ENCODE measurements at regions not wholly inside any gene's neighbourhood (a gene's known extent, or its start where the extent isn't known, plus 50 kb on each side); places are given as distances from the start of the nearest gene placed in this dataset.

GRCh38 chr9:73083519-73083918 is 68.1 kb upstream of the ANXA1 start:
- TF ChIP-seq CTCF (IDR thresholded peaks at IDR 0.05; ENCODE audit: borderline replicate concordance, control extremely low read depth, extremely low read depth, insufficient read depth, missing control alignments) = no peak
- in situ Hi-C loops (cut with MboI; ENCODE audit: low sequenced_read_pairs, unreplicated experiment) = no loop called here
- DNase-seq (ENCODE audit: low spot score) = no peak

DNA sequence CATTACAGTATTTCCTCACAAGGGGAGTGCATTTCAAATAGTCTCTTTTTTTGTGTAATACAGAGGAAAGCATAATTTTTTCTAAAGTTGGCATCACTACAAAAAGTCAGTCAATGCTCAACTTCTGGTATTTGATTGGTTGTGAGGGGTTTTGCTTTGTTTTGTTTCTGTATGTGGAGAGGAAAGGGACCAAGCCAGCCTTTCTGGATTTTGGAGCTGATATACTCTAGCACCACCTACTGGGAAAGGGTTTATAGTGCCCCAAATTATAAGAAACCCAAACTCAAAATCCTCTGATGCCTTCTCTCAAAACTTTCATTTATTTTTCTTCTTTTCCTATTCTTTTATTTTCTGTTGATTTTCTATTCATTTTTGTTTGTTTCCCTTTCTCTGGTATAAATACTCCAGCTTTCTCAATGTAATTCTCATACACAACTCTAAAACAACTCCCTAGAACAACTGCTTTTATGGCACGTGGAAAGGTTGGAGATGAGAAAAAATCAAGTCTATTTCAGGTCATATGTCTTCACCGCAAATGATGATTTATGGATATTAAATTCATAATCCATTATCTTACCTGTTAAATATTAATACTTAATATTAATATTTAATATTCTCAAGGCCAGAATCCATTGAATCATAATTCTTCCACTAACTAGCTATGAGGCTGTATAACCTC is 69.5 kb upstream of the ANXA1 start:
- in situ Hi-C loops (cut with MboI; ENCODE audit: low sequenced_read_pairs, unreplicated experiment) = no loop called here
- peak; percentile 62 for TF ChIP-seq CTCF (IDR thresholded peaks at IDR 0.05; ENCODE audit: borderline replicate concordance, control extremely low read depth, extremely low read depth, insufficient read depth, missing control alignments)
- peak; percentile 55 for DNase-seq (ENCODE audit: low spot score)

DNA sequence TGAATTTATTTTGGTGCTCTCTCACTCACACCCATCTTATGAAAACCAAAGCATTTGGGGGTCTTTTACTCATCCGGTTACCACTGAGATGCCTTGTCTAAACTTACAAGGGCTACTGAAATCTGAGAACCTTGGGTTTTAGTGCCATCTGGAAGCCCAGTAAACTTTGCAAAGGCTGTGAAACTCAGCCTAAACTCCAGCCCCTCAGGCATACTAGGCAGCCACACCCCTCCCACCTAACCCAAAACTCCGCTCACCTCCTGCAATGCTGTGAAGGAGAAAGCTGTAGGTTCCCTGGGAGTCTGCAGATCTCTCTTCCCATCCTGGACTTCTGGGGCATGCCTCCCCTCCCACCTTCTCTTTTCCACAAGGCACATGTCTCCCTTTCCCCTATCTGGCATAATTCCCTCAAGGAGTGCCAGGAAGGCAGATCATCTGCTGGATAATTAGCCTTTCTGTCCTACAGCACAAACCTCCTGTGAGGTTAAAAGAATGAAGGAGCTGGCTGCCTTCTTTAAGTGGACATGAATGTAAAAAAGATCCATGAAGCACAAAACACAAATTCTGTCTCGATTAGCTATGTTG is 71.5 kb upstream of the ANXA1 start:
- in situ Hi-C loops (cut with MboI; ENCODE audit: low sequenced_read_pairs, unreplicated experiment) = no loop called here
- TF ChIP-seq CTCF (IDR thresholded peaks at IDR 0.05; ENCODE audit: borderline replicate concordance, control extremely low read depth, extremely low read depth, insufficient read depth, missing control alignments) = no peak
- no peak for DNase-seq (ENCODE audit: low spot score)

DNA sequence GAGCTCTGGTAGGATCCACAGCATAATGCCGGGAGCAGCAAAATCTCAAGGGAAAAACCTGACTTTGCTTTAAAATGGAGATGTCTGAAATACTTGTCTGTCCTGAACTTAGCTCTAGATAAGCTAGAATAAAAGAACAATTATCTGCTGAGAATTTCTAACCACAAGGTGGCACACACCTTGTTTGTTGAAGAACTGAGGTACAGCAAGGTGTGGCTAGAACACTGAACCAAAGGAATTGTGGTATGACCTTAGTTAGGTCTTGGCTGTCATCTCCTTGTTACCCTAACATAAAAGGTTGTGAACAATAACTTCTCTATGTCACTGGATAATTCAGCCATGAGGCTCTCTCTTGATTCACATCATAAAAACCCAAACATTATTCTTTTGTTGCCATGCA is 72.3 kb upstream of the ANXA1 start:
- in situ Hi-C loops (cut with MboI; ENCODE audit: low sequenced_read_pairs, unreplicated experiment) = no loop called here
- DNase-seq (ENCODE audit: low spot score) = no peak
- TF ChIP-seq CTCF (IDR thresholded peaks at IDR 0.05; ENCODE audit: borderline replicate concordance, control extremely low read depth, extremely low read depth, insufficient read depth, missing control alignments) = no peak

DNA sequence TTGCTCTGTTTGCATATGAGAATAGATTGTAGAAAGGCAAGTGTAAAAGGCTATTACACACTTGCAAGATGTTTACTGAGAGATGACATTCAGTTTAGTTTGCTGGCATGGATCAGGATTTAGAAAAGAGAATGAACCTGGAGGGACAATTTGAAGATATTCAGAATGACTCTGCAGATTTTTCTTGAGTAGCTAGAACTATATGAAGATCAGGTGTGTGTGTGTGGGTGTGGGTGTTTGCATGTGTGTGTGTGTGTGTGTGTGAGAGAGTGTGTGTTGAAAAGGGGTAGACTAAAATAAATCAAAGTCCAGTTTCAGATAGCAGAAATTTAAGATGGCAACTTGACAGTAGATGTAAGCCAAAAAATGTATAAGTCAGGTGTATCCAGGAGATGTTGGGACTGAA is 74.0 kb upstream of the ANXA1 start:
- no peak for DNase-seq (ENCODE audit: low spot score)
- TF ChIP-seq CTCF (IDR thresholded peaks at IDR 0.05; ENCODE audit: borderline replicate concordance, control extremely low read depth, extremely low read depth, insufficient read depth, missing control alignments) = no peak
- in situ Hi-C loops (cut with MboI; ENCODE audit: low sequenced_read_pairs, unreplicated experiment) = no loop called here

- in situ Hi-C loops (cut with MboI; ENCODE audit: low sequenced_read_pairs, unreplicated experiment) = no loop called here
- no peak for DNase-seq (ENCODE audit: low spot score)
- no peak for TF ChIP-seq CTCF (IDR thresholded peaks at IDR 0.05; ENCODE audit: borderline replicate concordance, control extremely low read depth, extremely low read depth, insufficient read depth, missing control alignments)
Observed at GRCh38 chr9:73076970-73077369, 74.7 kb upstream of the ANXA1 start.
